Stomach (tissue), 4 donors: ENCODE measurements at regions not wholly inside any gene's neighbourhood (a gene's known extent, or its start where the extent isn't known, plus 50 kb on each side); places are given as distances from the start of the nearest gene placed in this dataset.

Source experiments
- POLR2AphosphoS5 ChIP-seq, 3 donors: sonication (generic); formaldehyde crosslinking; IDR thresholded peaks; one replicate each; pipeline ENCODE4 v1.6.1; 2016; ENCODE audit warnings: antibody characterized with exemption in 3 of 3
- TF ChIP-seq, protein P1 (sequence below), 7 experiments: fragments of 450-650 bp in 4 of 7; fragments of 200-600 bp in 3 of 7; sonication (generic) in 3 of 7; IDR thresholded peaks; one replicate each; pipeline ENCODE4 v1.5.1; 2016 to 2019; ENCODE audit warnings: antibody characterized with exemption in 7 of 7, control low read depth in 2 of 7, mild to moderate bottlenecking in 1 of 7

- TF ChIP-seq, protein P1, sequence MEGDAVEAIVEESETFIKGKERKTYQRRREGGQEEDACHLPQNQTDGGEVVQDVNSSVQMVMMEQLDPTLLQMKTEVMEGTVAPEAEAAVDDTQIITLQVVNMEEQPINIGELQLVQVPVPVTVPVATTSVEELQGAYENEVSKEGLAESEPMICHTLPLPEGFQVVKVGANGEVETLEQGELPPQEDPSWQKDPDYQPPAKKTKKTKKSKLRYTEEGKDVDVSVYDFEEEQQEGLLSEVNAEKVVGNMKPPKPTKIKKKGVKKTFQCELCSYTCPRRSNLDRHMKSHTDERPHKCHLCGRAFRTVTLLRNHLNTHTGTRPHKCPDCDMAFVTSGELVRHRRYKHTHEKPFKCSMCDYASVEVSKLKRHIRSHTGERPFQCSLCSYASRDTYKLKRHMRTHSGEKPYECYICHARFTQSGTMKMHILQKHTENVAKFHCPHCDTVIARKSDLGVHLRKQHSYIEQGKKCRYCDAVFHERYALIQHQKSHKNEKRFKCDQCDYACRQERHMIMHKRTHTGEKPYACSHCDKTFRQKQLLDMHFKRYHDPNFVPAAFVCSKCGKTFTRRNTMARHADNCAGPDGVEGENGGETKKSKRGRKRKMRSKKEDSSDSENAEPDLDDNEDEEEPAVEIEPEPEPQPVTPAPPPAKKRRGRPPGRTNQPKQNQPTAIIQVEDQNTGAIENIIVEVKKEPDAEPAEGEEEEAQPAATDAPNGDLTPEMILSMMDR (IDR thresholded peaks at IDR 0.05): no peak
- TF ChIP-seq POLR2AphosphoS5 (IDR thresholded peaks at IDR 0.05): no peak
Observed at GRCh38 chr2:64322433-64322832, 131.5 kb upstream of the LGALSL start.
